ENCODE measurements at regions not wholly inside any gene's neighbourhood (a gene's known extent, or its start where the extent isn't known, plus 50 kb on each side); places are given as distances from the start of the nearest gene placed in this dataset.

GRCh38 chr6:168136001-168136400, 57.0 kb upstream of the FRMD1 start:
- TF ChIP-seq EZH2 (IDR thresholded peaks at IDR 0.05; ENCODE audit: borderline replicate concordance, insufficient read depth, low read depth, low read length, poor library complexity, severe bottlenecking), result no peak
- no peak for TF ChIP-seq CTCF (IDR thresholded peaks at IDR 0.05)
